GM12872 (cell line): ENCODE measurements at regions not wholly inside any gene's neighbourhood (a gene's known extent, or its start where the extent isn't known, plus 50 kb on each side); places are given as distances from the start of the nearest gene placed in this dataset.

Experiments
- TF ChIP-seq, protein P1 (sequence below): IDR thresholded peaks from 3 replicates; pipeline ENCODE4 v1.5.1; 2011; ENCODE audit warnings: low read depth, mild to moderate bottlenecking, low read length, moderate library complexity; ENCODE audit not compliant: insufficient read depth

DNA sequence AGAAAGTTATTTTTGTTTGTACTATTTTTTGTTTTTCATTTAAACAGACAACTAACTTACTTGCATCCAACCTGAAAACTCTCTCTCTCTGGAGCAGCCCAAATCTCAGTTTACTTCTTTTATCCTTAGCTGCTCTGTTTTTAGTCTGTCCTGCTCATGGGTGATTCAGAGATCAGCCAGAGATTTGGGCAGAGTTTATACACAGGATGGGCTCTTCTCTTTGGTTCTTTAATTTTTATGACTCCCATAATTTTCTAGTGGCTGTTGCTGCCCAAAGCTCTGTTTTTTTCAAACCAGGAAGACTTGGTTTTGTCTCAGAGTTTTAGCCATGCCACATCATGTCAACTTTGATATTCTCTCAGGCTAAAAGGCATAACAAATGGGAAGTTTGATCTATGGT, 86.8 kb upstream of the CD55 start:
- TF ChIP-seq, protein P1, sequence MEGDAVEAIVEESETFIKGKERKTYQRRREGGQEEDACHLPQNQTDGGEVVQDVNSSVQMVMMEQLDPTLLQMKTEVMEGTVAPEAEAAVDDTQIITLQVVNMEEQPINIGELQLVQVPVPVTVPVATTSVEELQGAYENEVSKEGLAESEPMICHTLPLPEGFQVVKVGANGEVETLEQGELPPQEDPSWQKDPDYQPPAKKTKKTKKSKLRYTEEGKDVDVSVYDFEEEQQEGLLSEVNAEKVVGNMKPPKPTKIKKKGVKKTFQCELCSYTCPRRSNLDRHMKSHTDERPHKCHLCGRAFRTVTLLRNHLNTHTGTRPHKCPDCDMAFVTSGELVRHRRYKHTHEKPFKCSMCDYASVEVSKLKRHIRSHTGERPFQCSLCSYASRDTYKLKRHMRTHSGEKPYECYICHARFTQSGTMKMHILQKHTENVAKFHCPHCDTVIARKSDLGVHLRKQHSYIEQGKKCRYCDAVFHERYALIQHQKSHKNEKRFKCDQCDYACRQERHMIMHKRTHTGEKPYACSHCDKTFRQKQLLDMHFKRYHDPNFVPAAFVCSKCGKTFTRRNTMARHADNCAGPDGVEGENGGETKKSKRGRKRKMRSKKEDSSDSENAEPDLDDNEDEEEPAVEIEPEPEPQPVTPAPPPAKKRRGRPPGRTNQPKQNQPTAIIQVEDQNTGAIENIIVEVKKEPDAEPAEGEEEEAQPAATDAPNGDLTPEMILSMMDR, result no peak

DNA sequence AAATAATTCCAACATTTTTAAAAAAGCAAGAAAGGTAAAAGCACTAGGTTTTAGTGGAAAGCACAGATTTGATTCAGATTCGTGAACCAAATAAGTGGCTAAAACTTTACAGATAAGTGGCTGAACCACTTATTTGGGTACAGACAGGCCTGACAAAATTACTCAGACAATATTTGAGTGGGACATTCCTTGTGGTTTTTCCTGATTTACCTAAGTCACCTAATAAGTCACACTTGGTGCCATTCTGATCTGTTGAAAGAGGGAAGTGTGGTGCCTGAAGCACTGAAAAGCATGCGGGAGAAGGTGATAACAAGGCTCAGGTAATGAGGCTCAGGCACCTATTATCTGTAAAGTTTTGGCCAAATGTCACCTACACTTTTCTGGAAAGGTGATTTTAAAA, 81.6 kb upstream of the CD55 start:
- TF ChIP-seq, protein P1, result no peak

DNA sequence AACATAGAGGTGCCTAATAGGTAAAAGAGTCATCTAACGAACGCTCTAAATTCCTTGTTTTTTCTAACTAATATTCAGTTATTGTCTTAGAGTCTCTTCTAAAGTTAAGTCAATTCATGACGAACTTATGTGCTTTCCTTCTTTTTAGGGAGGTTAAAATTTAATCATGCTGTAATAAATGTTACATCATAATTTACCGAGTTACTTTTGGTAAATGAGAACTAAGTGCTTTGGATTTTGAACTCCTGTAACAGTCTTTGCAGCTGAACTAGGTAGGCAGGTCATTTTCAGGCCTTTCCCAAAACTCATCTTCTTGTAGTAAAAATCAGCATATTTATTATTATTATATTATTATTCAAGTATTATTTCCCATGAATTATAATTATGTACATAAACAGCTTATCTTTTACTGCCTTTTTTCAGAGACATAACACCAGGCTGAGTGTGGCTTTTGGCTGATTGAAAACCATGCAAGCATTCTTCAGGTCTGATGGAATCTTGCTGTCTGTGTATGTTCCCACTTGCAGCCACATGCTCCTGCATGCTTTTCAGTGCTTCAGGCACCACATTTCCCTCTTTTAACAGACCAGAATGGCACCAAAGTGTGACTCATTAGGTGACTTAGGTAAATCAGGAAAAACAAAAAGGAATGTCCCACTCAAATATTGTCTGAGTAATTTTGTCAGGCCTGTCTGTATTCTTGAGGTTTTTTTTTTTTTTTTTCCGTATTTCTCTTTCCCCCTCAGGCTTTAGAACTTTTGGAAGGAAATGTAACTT, 81.0 kb upstream of the CD55 start:
- TF ChIP-seq, protein P1, result no peak

DNA sequence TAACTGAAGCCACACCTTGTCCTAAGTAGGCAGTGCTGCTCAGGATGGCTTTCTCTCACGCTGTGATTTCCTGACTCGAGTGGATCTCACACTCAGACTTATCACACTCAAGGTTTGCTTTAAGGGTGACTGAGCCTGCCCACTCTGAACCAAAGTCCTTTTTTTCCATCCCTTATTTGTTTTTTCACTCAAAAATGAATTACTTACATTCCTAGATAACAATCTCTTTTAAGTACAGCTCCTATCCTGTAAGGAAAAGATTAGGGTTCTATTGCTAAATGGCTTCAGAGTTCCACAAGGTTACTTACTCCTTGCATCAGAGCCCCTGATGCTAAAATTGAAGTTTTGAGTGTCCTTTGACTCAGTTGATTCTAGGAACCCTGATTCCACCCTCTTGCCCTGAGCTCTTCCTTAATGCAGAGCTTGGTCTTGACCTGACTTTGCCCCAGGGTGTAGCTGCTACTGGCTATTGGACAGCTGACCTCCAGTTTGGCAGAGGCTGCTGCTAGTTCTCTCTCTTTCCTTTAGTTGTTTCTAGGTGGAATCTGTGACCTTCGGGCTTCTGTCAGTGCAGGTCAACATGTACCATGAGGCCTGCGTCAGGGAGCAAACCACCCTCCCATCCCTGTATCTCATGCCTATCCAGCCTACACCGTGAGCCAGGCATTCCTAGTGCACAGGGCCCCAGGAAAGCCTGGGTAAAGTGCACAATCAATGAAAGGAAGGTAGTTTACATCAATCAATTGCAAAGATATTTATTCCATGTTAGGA, 80.1 kb upstream of the CD55 start:
- TF ChIP-seq, protein P1, result no peak

DNA sequence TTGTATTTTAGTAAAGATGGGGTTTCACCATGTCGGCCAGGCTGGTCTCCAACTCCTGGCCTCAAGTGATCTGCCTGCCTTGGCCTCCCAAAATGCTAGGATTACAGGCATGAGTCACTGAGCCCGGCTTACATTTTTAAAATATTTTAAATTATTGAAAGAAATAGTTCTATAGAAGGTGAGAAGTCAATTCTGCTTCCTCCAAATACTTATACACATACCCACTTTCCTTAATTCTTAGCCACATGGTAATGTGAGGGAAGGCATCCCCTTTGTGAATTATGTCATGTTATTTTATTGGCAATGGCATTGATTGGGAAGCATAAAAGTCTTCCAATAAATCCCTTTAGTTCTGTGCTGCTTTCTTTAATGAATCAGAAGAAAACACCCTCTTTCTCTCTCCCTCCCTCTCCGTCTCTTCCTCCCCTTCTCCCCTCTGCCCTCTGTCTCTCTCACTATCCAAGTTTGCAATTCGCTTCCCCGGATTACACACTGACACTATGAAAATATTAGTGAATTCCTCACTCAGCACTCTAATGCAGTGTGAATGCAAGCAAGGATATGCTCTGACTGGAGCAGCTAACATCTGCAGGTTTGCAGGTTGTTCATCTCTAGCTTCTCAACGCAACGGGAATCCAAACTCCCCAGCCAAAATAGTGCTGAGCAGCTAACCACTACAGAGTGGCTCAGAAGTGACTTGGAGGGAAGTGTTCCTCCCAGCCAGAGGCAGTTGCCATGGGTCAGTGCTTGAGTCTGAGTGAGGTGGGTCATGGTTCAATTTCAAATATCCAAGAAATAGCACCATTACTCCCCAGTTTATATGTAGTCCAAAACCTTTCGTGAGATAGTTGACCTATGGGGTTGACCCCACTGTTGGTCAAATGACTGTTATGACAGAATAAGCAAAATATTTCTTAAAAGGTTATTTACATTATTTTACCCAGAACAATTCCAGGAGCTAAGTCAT, 77.8 kb upstream of the CD55 start:
- TF ChIP-seq, protein P1, result no peak

DNA sequence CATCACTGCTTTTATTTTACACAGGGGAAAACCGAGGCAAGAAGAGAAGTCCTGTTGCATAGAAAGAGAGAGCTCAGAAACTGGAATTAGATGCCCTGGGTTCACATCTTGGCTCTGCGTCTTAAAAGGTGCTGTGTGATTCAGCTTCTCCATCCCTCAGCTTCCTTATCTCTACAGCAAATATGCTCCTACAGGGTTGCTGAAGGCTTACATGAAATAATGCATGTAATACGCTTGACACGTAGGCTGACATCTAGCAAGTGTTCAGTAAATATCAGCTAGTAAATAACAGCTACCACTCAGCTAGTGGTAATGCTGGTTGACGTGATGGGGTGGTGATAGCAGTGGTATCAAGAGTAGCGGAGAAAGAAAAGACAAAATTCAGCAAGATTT, 77.1 kb upstream of the CD55 start:
- TF ChIP-seq, protein P1, result no peak

DNA sequence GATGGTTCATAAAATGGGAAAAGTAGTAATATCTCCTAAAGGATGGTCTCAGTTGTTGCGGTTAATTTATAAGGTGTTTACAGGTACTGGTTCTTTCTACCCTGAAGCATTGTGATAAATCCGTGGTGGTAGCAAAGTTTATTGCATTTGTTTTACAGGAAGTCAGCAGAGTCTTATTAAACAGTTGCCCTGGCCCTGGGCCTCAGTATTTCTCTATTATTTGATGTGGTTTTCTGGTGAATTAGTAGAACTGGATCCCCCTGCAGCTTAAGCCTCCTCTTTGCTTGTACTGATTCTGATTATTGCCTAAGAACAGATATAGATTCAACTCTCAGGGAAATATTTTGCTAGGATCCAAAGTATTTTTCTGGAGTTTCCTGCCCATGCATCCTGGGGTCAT, 76.4 kb upstream of the CD55 start:
- TF ChIP-seq, protein P1, result no peak
